CD4-positive, alpha-beta memory T cell (primary cell): ENCODE measurements at regions not wholly inside any gene's neighbourhood (a gene's known extent, or its start where the extent isn't known, plus 50 kb on each side); places are given as distances from the start of the nearest gene placed in this dataset.

Source experiments
- CTCF ChIA-PET: fragments of 350-600 bp; sonication (Branson Sonifier 250); formaldehyde crosslinking; loops from one replicate; lab custom pipeline; 2021; ENCODE audit warnings: inconsistent platforms; ENCODE audit not compliant: partially characterized antibody; lab: Charles Lee
- POLR2A ChIA-PET: fragments of 350-600 bp; sonication (Branson Sonifier 250); formaldehyde crosslinking; loops from one replicate; lab custom pipeline; 2021; ENCODE audit not compliant: partially characterized antibody; lab: Charles Lee
- DNase-seq, 5 donors: peaks; one replicate each; pipeline versions ENCODE4 v3.0.0 to v3.0.0-alpha.2; 2020 to 2022; ENCODE audit warnings: mixed read lengths in 1 of 5
- H3K27ac ChIP-seq: one replicate; pipeline ENCODE4 v1.7.0; 2013; ENCODE audit warnings: low read depth, low read length
- H3K27me3 ChIP-seq: 2 replicates; pipeline ENCODE4 v1.7.0; 2013; ENCODE audit warnings: mild to moderate bottlenecking, low read length, moderate library complexity; ENCODE audit not compliant: insufficient read depth
- H3K36me3 ChIP-seq: 2 replicates; pipeline ENCODE4 v1.7.0; 2013; ENCODE audit warnings: mild to moderate bottlenecking, low read length, moderate library complexity; ENCODE audit not compliant: insufficient read depth
- H3K4me1 ChIP-seq: 2 replicates; pipeline ENCODE4 v1.7.0; 2013; ENCODE audit warnings: mild to moderate bottlenecking, low read length, moderate library complexity; ENCODE audit not compliant: insufficient read depth
- H3K4me3 ChIP-seq, 2 donors: one replicate each; pipeline ENCODE4 v1.7.0; 2013; ENCODE audit warnings: low read length in 2 of 2, mild to moderate bottlenecking in 1 of 2
- H3K9me3 ChIP-seq, 2 donors: one replicate each; pipeline ENCODE4 v1.7.0; 2013; ENCODE audit warnings: low read length in 2 of 2, control low read depth in 1 of 2; ENCODE audit not compliant: control insufficient read depth in 1 of 2
- H3K27ac Mint-ChIP-seq, 7 donors: one replicate each; pipeline ENCODE4 v1.8.0; 2020 to 2021; ENCODE audit warnings: mixed read lengths in 7 of 7, mild to moderate bottlenecking in 6 of 7, inconsistent platforms in 3 of 7, moderate library complexity in 3 of 7
- H3K27me3 Mint-ChIP-seq, 2 donors: one replicate each; pipeline ENCODE4 v1.8.0; 2020 to 2021; ENCODE audit warnings: mixed read lengths in 2 of 2
- H3K36me3 Mint-ChIP-seq, 2 donors: one replicate each; pipeline ENCODE4 v1.8.0; 2020 to 2021; ENCODE audit warnings: mixed read lengths in 2 of 2, inconsistent platforms in 1 of 2, mild to moderate bottlenecking in 1 of 2
- H3K4me1 Mint-ChIP-seq, 4 donors: one replicate each; pipeline ENCODE4 v1.8.0; 2020 to 2021; ENCODE audit warnings: mixed read lengths in 4 of 4, mild to moderate bottlenecking in 1 of 4
- H3K4me3 Mint-ChIP-seq, 8 donors: one replicate each; pipeline ENCODE4 v1.8.0; 2020 to 2021; ENCODE audit warnings: mixed read lengths in 8 of 8, mild to moderate bottlenecking in 7 of 8, moderate library complexity in 6 of 8, inconsistent platforms in 3 of 8
- H3K9me3 Mint-ChIP-seq, 8 donors: one replicate each; pipeline ENCODE4 v1.8.0; 2020 to 2021; ENCODE audit warnings: mixed read lengths in 8 of 8, mild to moderate bottlenecking in 5 of 8, inconsistent platforms in 3 of 8, moderate library complexity in 1 of 8
- intact Hi-C: fragments of 100-400 bp; cut with micrococcal nuclease; formaldehyde crosslinking; loops from one replicate; pipeline ENCODE4 v1.15.1; 2023

DNA sequence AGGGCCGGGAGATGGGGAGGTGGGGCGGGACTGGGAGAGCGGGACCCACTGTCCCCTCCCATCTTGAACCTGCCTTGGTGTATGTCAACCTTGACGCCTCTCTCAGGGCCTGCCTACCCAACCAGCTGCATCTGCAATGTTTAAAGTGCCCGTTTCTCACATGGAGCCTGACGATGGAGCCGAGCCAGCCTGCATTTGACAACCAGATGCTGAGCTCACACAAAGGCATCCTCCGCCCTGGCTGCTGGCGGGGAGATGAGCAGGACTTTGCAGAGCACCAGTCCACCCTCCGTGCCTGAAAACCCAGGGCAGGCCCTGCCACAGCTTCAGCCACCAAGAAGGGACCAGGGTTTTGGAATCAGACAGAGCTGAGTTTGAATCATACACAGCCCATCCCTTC lies 141.1 kb upstream of the SMIM23 start:
- Histone ChIP-seq H3K27me3 (no peaks in the 10 kb centered on the region), H3K4me1 (no peaks in the 10 kb centered on the region), H3K27ac (no peak overlapping the region), H3K9me3 (no peaks in the 10 kb centered on the region), H3K4me3 (no peak overlapping the region), H3K36me3 (no peaks in the 10 kb centered on the region)
- Mint-ChIP-seq H3K4me1 (no peaks in the 10 kb centered on the region), H3K36me3 (no peaks in the 10 kb centered on the region), H3K27ac (no peak overlapping the region), H3K27me3 (peaks cover 3 to 10% of the 10 kb centered on the region in 2 donors), H3K9me3 (no peaks in the 10 kb centered on the region), H3K4me3 (no peak overlapping the region)
- intact Hi-C loops, result no loop called here
- ChIA-PET POLR2A (no interaction called here), CTCF (no interaction called here)
- no peak for DNase-seq

DNA sequence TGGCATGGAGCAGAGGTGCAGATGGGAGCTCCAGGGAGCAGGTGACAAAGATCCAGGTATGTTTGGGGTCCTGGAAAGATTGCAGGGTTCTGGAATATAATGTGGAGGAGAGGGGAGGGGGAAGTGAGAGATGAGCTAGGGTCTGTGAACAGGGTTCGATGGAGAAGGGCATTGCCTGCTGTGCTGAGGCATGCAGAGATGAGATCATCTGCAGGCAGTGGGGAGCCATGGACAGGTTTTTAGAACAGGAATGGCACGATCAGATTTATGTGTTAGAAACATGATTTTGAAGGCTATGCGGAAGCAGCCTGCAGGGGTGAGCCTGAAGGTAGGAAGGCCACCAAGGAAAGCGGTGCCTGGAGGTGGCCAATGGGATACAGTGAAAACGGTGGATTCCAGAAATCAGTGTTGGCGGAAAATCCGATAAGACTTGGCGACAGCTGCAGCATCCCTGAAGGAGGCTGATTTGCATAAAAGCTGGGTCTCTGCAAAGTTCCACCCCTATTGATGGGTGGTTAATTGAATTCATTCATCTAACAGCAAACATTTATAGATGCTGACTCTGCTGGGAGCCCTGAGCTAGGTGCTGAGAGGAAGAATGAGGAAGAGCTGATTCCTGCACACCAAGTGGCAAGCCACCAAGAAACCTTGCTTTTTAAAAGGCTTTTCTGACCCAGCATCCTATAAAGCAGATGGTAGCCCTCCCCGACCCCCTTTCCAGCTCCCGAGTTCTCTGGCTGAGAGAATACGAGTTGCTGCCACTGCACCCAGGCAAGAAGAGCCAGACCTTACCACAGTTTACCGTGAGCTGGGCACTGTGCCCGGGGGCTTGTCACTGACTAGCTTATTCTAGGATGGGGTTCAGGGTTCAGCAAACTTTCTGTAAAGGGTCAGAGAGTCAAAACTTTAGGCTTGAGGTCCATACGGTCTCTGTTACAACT lies 139.2 kb upstream of the SMIM23 start:
- H3K36me3 Mint-ChIP-seq, result no peaks in the 10 kb centered on the region
- POLR2A ChIA-PET, result no interaction called here
- DNase-seq, result no peak
- intact Hi-C loops, result no loop called here
- no peaks in the 10 kb centered on the region for H3K9me3 Mint-ChIP-seq
- H3K27ac ChIP-seq, result no peak overlapping the region
- peaks cover 3 to 10% of the 10 kb centered on the region in 2 donors for H3K27me3 Mint-ChIP-seq
- no peaks in the 10 kb centered on the region for H3K27me3 ChIP-seq
- no peaks in the 10 kb centered on the region for H3K9me3 ChIP-seq
- no peaks in the 10 kb centered on the region for H3K36me3 ChIP-seq
- H3K4me3 ChIP-seq, result no peak overlapping the region
- no peak overlapping the region for H3K4me3 Mint-ChIP-seq
- H3K4me1 ChIP-seq, result no peaks in the 10 kb centered on the region
- no peaks in the 10 kb centered on the region for H3K4me1 Mint-ChIP-seq
- no peak overlapping the region for H3K27ac Mint-ChIP-seq
- CTCF ChIA-PET, result no interaction called here

DNA sequence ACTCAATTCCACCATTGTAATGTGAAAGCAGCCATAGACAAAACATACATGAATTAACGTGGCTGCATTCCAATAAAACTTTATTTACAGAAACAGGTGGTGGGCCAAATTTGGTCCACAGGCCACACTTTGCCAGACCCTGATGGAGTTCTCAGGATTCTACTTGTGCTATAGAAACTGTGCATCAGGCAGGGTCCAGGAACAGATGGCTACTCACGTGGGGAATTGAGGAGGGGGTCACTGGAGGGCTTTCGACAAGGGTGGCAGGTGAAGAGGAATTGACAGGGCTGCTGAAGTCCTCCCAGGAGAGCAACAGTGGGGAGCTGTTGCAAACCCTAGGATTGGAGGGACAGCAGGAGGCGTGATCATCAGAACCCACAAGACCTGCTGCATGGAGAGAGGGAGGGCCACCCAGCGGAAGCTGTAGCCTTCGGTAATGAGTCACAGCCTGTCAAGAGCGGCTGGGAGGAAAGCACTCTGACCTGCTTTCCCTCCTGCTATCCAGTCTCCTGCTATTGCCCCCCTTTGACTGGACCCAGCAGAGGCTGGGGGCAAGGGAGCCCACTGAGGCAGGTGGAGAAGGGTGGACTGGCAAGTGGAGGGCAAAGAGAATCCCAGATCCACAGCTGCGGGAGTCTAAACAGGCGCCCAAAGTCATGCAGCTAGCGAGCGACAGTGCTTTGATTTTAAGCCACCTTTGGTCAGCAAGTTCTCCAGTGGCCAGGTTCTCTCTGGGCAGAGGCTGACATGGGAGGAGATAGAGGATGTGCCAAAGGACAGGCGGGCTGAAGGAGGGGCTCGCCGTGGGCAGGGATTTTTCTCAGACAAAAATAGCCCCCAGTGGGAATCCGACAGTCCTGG lies 138.3 kb upstream of the SMIM23 start:
- H3K36me3 ChIP-seq, result no peaks in the 10 kb centered on the region
- H3K4me3 ChIP-seq, result no peak overlapping the region
- H3K4me3 Mint-ChIP-seq, result no peak overlapping the region
- H3K36me3 Mint-ChIP-seq, result no peaks in the 10 kb centered on the region
- intact Hi-C loops, result no loop called here
- no peak overlapping the region for H3K27ac ChIP-seq
- DNase-seq, result no peak
- no peaks in the 10 kb centered on the region for H3K4me1 Mint-ChIP-seq
- peaks cover 3 to 10% of the 10 kb centered on the region in 2 donors for H3K27me3 Mint-ChIP-seq
- H3K27ac Mint-ChIP-seq, result no peak overlapping the region
- no peaks in the 10 kb centered on the region for H3K27me3 ChIP-seq
- CTCF ChIA-PET, result no interaction called here
- H3K9me3 Mint-ChIP-seq, result no peaks in the 10 kb centered on the region
- POLR2A ChIA-PET, result no interaction called here
- no peaks in the 10 kb centered on the region for H3K9me3 ChIP-seq
- no peaks in the 10 kb centered on the region for H3K4me1 ChIP-seq

DNA sequence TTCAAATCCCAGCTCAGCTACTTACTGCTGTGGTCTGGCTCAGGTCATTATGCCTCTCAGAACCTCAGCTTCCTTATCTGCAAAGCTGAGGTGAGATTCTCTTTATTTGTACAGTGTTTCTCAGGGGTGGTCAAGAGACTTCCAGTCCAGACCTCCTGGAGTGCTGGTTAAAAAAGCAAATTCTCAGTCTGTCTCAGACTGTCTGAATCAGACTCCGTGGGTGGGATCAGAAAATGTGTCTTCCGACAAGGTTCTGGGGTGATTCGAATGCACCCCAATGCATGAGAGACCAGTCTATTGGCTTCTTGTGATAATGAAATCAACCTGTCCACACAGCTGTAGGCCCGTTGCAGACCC lies 137.7 kb upstream of the SMIM23 start:
- ChIA-PET CTCF (no interaction called here), POLR2A (no interaction called here)
- Mint-ChIP-seq H3K27me3 (peaks cover 3 to 10% of the 10 kb centered on the region in 2 donors), H3K4me3 (no peak overlapping the region), H3K36me3 (no peaks in the 10 kb centered on the region), H3K4me1 (no peaks in the 10 kb centered on the region), H3K9me3 (no peaks in the 10 kb centered on the region), H3K27ac (no peak overlapping the region)
- Histone ChIP-seq H3K9me3 (no peaks in the 10 kb centered on the region), H3K4me3 (no peak overlapping the region), H3K27ac (no peak overlapping the region), H3K27me3 (no peaks in the 10 kb centered on the region), H3K36me3 (no peaks in the 10 kb centered on the region), H3K4me1 (no peaks in the 10 kb centered on the region)
- DNase-seq, result no peak
- intact Hi-C loops, result no loop called here

DNA sequence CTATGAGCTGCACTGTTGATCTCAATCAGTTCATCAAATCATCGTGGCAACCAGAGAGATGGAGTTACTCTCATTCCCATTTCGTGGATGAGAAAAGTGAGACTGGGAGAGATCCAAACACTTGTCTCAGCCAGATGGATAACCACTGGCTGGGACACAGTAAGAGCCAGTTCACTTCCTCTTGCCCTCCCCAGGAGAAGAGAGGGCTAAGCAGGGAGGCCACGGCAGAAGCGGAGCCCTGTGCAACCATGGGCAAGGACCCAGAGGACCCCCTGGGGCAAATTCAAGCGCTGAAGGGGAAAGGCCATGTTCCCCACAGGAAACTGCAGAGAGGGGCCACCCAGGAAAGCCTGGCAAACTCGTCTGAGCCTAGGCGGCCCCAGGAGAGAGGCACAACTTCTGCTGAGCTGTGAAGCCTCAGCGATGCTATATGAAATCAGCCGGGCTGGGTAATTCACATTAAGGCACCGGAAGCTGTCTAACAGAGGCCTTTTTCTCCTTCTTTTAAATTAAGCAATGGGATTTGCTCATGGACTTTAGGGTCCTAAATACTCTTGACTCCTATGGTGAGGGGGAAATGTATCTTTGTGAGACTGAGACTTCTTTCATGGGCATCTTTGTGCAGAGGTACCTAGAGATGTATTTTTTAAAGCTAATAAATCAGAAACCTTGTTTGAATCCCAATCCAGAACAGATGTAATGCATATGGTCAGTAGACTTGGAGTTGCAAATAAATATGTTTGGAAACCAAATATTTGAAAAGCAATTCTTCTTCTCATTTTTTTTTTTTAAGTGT lies 137.1 kb upstream of the SMIM23 start:
- Mint-ChIP-seq H3K4me1 (no peaks in the 10 kb centered on the region), H3K4me3 (no peak overlapping the region), H3K27ac (no peak overlapping the region), H3K9me3 (peaks cover 0 to 3% (median 0%) of the 10 kb centered on the region in 8 donors), H3K27me3 (peaks cover 8 to 14% of the 10 kb centered on the region in 2 donors), H3K36me3 (no peaks in the 10 kb centered on the region)
- POLR2A ChIA-PET, result no interaction called here
- DNase-seq, result no peak
- intact Hi-C loops, result no loop called here
- CTCF ChIA-PET, result no interaction called here
- Histone ChIP-seq H3K27me3 (no peaks in the 10 kb centered on the region), H3K36me3 (no peaks in the 10 kb centered on the region), H3K27ac (no peak overlapping the region), H3K9me3 (no peaks in the 10 kb centered on the region), H3K4me3 (no peak overlapping the region), H3K4me1 (no peaks in the 10 kb centered on the region)

DNA sequence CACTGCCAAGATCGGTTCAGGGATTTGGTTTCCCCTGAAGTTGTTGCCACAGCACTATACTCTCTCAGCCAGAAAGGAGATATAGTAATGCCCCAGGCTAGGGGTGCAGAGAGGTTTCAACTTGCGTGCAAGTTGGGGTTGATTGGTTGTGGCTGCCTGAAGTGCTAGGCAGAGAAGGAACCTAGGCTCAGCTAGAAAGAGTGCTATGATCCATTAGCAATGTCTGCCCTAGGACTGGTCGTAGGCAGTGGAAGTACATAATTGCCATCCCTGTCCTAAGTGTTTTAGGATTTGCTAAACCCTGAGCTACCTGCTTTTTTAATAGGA lies 136.6 kb upstream of the SMIM23 start:
- Histone ChIP-seq H3K4me1 (no peaks in the 10 kb centered on the region), H3K4me3 (no peak overlapping the region), H3K9me3 (no peaks in the 10 kb centered on the region), H3K36me3 (no peaks in the 10 kb centered on the region), H3K27ac (no peak overlapping the region), H3K27me3 (no peaks in the 10 kb centered on the region)
- ChIA-PET POLR2A (no interaction called here), CTCF (no interaction called here)
- H3K36me3 Mint-ChIP-seq, result no peaks in the 10 kb centered on the region
- no peak overlapping the region for H3K27ac Mint-ChIP-seq
- intact Hi-C loops, result no loop called here
- no peak for DNase-seq
- H3K9me3 Mint-ChIP-seq, result peaks cover 0 to 3% (median 0%) of the 10 kb centered on the region in 8 donors
- H3K27me3 Mint-ChIP-seq, result peaks cover 7 to 13% of the 10 kb centered on the region in 2 donors
- no peak overlapping the region for H3K4me3 Mint-ChIP-seq
- H3K4me1 Mint-ChIP-seq, result no peaks in the 10 kb centered on the region

DNA sequence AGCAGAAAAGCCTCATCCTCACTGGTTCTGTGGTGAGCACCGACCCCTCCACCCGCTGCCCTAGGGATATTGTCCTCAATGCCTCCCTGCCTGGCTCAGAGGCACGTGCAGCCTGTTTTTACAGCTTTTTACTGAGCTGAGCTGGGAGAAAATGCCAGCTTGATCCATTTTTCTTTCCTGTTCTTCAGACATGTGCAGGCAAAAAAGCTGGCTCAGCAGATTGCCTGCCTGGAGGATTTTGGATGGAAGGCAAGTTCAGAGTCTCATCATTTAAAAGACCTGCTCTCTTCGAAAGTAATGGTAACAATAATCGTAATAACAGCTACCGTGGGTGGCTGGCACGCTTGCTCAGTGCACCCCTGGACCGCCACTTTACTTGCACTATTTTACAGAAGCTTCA lies 135.0 kb upstream of the SMIM23 start:
- POLR2A ChIA-PET, result no interaction called here
- H3K27me3 Mint-ChIP-seq, result peaks cover 7 to 16% of the 10 kb centered on the region in 2 donors
- H3K36me3 ChIP-seq, result no peaks in the 10 kb centered on the region
- H3K4me1 Mint-ChIP-seq, result no peaks in the 10 kb centered on the region
- H3K4me3 ChIP-seq, result no peak overlapping the region
- no peak overlapping the region for H3K27ac Mint-ChIP-seq
- H3K9me3 ChIP-seq, result no peaks in the 10 kb centered on the region
- H3K36me3 Mint-ChIP-seq, result no peaks in the 10 kb centered on the region
- H3K27ac ChIP-seq, result no peak overlapping the region
- DNase-seq, result no peak
- intact Hi-C loops, result no loop called here
- no peaks in the 10 kb centered on the region for H3K27me3 ChIP-seq
- H3K4me1 ChIP-seq, result no peaks in the 10 kb centered on the region
- H3K9me3 Mint-ChIP-seq, result peaks cover 0 to 4% (median 0%) of the 10 kb centered on the region in 8 donors
- CTCF ChIA-PET, result no interaction called here
- no peak overlapping the region for H3K4me3 Mint-ChIP-seq
